HCT116 (cell line): ENCODE measurements at regions not wholly inside any gene's neighbourhood (a gene's known extent, or its start where the extent isn't known, plus 50 kb on each side); places are given as distances from the start of the nearest gene placed in this dataset.
"Not testable (repeated sequence)": the region's sequence is repeated elsewhere in the genome, so short reads cannot be mapped to it uniquely, and the experiment has no call there.

Experiments used
- ATAC-seq: fragments of 200-7000 bp; cut with Tn5 transposase; 2 replicates; pipeline ENCODE4 v1.9.1; 2020; ENCODE audit warnings: mild to moderate bottlenecking, moderate library complexity
- BruUV-seq: library from RNA; stranded (reverse); fragments of 400-500 nt; replicated peaks from 2 replicates; lab custom pipeline; 2021; lab: Mats Ljungman, UMichigan
- CTCF ChIA-PET: fragments of 300-600 bp; sonication (Branson Sonifier 250); formaldehyde crosslinking; loops from one replicate; lab custom pipeline; 2021; ENCODE audit warnings: antibody characterized with exemption; lab: Charles Lee
- POLR2A ChIA-PET: fragments of 300-600, 350-600 bp; sonication (Branson Sonifier 250); formaldehyde crosslinking; loops from one replicate; lab custom pipeline; 2021; ENCODE audit warnings: antibody characterized with exemption; lab: Charles Lee
- RAD21 ChIA-PET, 2 experiments: fragments of 300-600 bp; sonication (Branson Sonifier 250); formaldehyde crosslinking; loops; one replicate each; lab custom pipeline; 2023; ENCODE audit warnings: low total read pairs in 2 of 2; ENCODE audit not compliant: uncharacterized antibody in 2 of 2, unreplicated experiment in 2 of 2, low non-redundant PET in 1 of 2; lab: Charles Lee
- DNase-seq: peaks from one replicate; pipeline ENCODE4 v3.0.0-alpha.2; 2010; ENCODE audit warnings: low read depth, low spot score
- H2AFZ ChIP-seq: fragments of 200-600 bp; shearing (Covaris generic), sonication (generic); 2 replicates; pipeline ENCODE4 v1.6.1; 2017; ENCODE audit warnings: low read depth, mixed run types, mixed read lengths, antibody characterized with exemption, low read length; ENCODE audit not compliant: poor library complexity, severe bottlenecking
- H3K27ac ChIP-seq: 2 replicates; pipeline ENCODE4 v1.5.1; 2012; ENCODE audit warnings: low read depth, low read length
- H3K27me3 ChIP-seq: fragments of 200-600 bp; sonication (generic); 2 replicates; pipeline ENCODE4 v1.6.1; 2016; ENCODE audit warnings: mixed run types, low read length, mixed read lengths; ENCODE audit not compliant: insufficient read depth
- H3K36me3 ChIP-seq, 2 experiments: fragments of 200-500 bp in 1 of 2; fragments of 200-600 bp in 1 of 2; sonication (Bioruptor generic) in 1 of 2; sonication (generic) in 1 of 2; 2 replicates each; pipeline versions ENCODE4 v1.5.1 to v1.6.1; 2014 to 2016; ENCODE audit warnings: low read length in 2 of 2, inconsistent platforms in 1 of 2, mixed read lengths in 1 of 2, mixed run types in 1 of 2; ENCODE audit not compliant: insufficient read depth in 2 of 2, control insufficient read depth in 1 of 2
- H3K4me1 ChIP-seq, 2 experiments: fragments of 200-600 bp in 1 of 2; sonication (generic) in 1 of 2; 2 replicates each; pipeline versions ENCODE4 v1.5.1 to v1.6.1; 2012 to 2017; ENCODE audit warnings: low read length in 2 of 2, inconsistent platforms in 1 of 2, mild to moderate bottlenecking in 1 of 2, mixed read lengths in 1 of 2, mixed run types in 1 of 2, moderate library complexity in 1 of 2; ENCODE audit not compliant: insufficient read depth in 2 of 2, control insufficient read depth in 1 of 2
- H3K4me2 ChIP-seq: fragments of 200-600 bp; sonication (generic); 2 replicates; pipeline ENCODE4 v1.6.1; 2017; ENCODE audit warnings: mixed run types, low read length, mixed read lengths
- H3K4me3 ChIP-seq, 2 experiments: fragments of 200-600 bp in 1 of 2; sonication (generic) in 1 of 2; replicated peaks in 1 of 2; 2 replicates each; pipeline ENCODE4 v1.5.1; 2011 to 2016; ENCODE audit warnings: low read length in 2 of 2, control low read depth in 1 of 2, low read depth in 1 of 2, mild to moderate bottlenecking in 1 of 2, mixed read lengths in 1 of 2, mixed run types in 1 of 2
- H3K79me2 ChIP-seq: fragments of 200-600 bp; sonication (generic); 2 replicates; pipeline ENCODE4 v1.6.1; 2017; ENCODE audit warnings: mild to moderate bottlenecking, mixed run types, low read length, moderate library complexity, mixed read lengths; ENCODE audit not compliant: insufficient read depth
- H3K9ac ChIP-seq: fragments of 200-600 bp; sonication (generic); 2 replicates; pipeline ENCODE4 v1.6.1; 2016; ENCODE audit warnings: low read length, mixed read lengths
- H3K9me2 ChIP-seq: fragments of 200-600 bp; sonication (generic), shearing (Covaris generic); 2 replicates; pipeline ENCODE4 v1.6.1; 2017; ENCODE audit warnings: mixed run types, mild to moderate bottlenecking, moderate library complexity; ENCODE audit not compliant: insufficient read depth
- H3K9me3 ChIP-seq, 2 experiments: fragments of 200-500 bp in 1 of 2; fragments of 200-600 bp in 1 of 2; sonication (Bioruptor generic) in 1 of 2; sonication (generic) in 1 of 2; 2 replicates each; pipeline ENCODE4 v1.6.1; 2014 to 2017; ENCODE audit warnings: low read length in 2 of 2, mixed read lengths in 2 of 2, inconsistent platforms in 1 of 2, low read depth in 1 of 2, mild to moderate bottlenecking in 1 of 2, mixed run types in 1 of 2, moderate library complexity in 1 of 2; ENCODE audit not compliant: control insufficient read depth in 1 of 2, insufficient read depth in 1 of 2
- H4K20me1 ChIP-seq: fragments of 200-600 bp; sonication (generic), shearing (Covaris generic); 2 replicates; pipeline ENCODE4 v1.6.1; 2017; ENCODE audit warnings: mixed run types, mild to moderate bottlenecking, moderate library complexity; ENCODE audit not compliant: insufficient read depth
- CEBPB ChIP-seq: IDR thresholded peaks from 2 replicates; pipeline ENCODE4 v1.6.1; 2012; ENCODE audit warnings: low read depth
- EGR1 ChIP-seq: IDR thresholded peaks from 2 replicates; pipeline ENCODE4 v1.6.1; 2012; ENCODE audit warnings: low read depth
- EZH2phosphoT487 ChIP-seq: fragments of 200-600 bp; IDR thresholded peaks from 2 replicates; pipeline ENCODE4 v1.6.1; 2018; ENCODE audit warnings: antibody characterized with exemption, borderline replicate concordance
- FOSL1 ChIP-seq: IDR thresholded peaks from 2 replicates; pipeline ENCODE4 v1.6.1; 2012; ENCODE audit warnings: low read depth
- TCF7L2 ChIP-seq: IDR thresholded peaks from 2 replicates; pipeline ENCODE4 v1.7.0; 2011; ENCODE audit warnings: borderline replicate concordance, inconsistent platforms; ENCODE audit not compliant: insufficient read depth, insufficient read length; ENCODE audit errors: extremely low read depth
- intact Hi-C: fragments of 100-400 bp; cut with micrococcal nuclease; formaldehyde crosslinking; loops from 2 replicates; pipeline ENCODE4 v1.10.0; 2022
- TF ChIP-seq, protein P1 (sequence below), 3 experiments: fragments of 200-600 bp in 1 of 3; sonication (generic) in 1 of 3; IDR thresholded peaks in 2 of 3; conservative IDR thresholded peaks in 1 of 3; 2 replicates each; pipeline ENCODE4 v1.5.1; 2012 to 2017; ENCODE audit warnings: low read depth in 2 of 3, low read length in 2 of 3, antibody characterized with exemption in 1 of 3, borderline replicate concordance in 1 of 3, control low read depth in 1 of 3, mild to moderate bottlenecking in 1 of 3, mixed read lengths in 1 of 3, mixed run types in 1 of 3, moderate library complexity in 1 of 3; ENCODE audit not compliant: insufficient read depth in 1 of 3
- TF ChIP-seq, protein P2 (sequence below): IDR thresholded peaks from 2 replicates; pipeline ENCODE4 v1.6.1; 2012
- TF ChIP-seq, protein P3 (sequence below): IDR thresholded peaks from 2 replicates; pipeline ENCODE4 v1.6.1; 2012; ENCODE audit warnings: low read depth
- TF ChIP-seq, protein P4 (sequence below): IDR thresholded peaks from 2 replicates; pipeline ENCODE4 v1.6.1; 2011; ENCODE audit warnings: mild to moderate bottlenecking, low read length, moderate library complexity; ENCODE audit not compliant: insufficient replicate concordance; ENCODE audit errors: extremely low read depth

- Histone ChIP-seq H3K9me2 (no peaks in the 10 kb centered on the region), H3K36me3 (no peaks in the 10 kb centered on the region), H3K79me2 (no peaks in the 10 kb centered on the region), H3K27ac (no peak overlapping the region), H3K9me3 (no peaks in the 10 kb centered on the region), H3K9ac (no peak overlapping the region), H3K4me2 (no peak overlapping the region), H3K4me3 (no peak overlapping the region), H2AFZ (no peak overlapping the region), H4K20me1 (no peaks in the 10 kb centered on the region), H3K27me3 (no peaks in the 10 kb centered on the region), H3K4me1 (no peaks in the 10 kb centered on the region)
- RAD21 ChIA-PET, result no interaction called here
- intact Hi-C loops, result no loop called here
- no peak for DNase-seq
- no peak for ATAC-seq
- TF ChIP-seq, protein P1, sequence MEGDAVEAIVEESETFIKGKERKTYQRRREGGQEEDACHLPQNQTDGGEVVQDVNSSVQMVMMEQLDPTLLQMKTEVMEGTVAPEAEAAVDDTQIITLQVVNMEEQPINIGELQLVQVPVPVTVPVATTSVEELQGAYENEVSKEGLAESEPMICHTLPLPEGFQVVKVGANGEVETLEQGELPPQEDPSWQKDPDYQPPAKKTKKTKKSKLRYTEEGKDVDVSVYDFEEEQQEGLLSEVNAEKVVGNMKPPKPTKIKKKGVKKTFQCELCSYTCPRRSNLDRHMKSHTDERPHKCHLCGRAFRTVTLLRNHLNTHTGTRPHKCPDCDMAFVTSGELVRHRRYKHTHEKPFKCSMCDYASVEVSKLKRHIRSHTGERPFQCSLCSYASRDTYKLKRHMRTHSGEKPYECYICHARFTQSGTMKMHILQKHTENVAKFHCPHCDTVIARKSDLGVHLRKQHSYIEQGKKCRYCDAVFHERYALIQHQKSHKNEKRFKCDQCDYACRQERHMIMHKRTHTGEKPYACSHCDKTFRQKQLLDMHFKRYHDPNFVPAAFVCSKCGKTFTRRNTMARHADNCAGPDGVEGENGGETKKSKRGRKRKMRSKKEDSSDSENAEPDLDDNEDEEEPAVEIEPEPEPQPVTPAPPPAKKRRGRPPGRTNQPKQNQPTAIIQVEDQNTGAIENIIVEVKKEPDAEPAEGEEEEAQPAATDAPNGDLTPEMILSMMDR (IDR thresholded peaks at IDR 0.05 in 2 of 3, conservative IDR thresholded peaks at IDR 0.05 in 1 of 3; ENCODE audit: borderline replicate concordance in 1 of 3, insufficient read depth in 1 of 3, low read depth in 2 of 3, low read length in 2 of 3), result no peak
- no peak for TF ChIP-seq EGR1
- TF ChIP-seq, protein P2, sequence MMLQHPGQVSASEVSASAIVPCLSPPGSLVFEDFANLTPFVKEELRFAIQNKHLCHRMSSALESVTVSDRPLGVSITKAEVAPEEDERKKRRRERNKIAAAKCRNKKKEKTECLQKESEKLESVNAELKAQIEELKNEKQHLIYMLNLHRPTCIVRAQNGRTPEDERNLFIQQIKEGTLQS, result no peak
- TF ChIP-seq CEBPB, result no peak
- no peak for TF ChIP-seq TCF7L2
- no peak for TF ChIP-seq FOSL1
- no peak for TF ChIP-seq EZH2phosphoT487
- TF ChIP-seq, protein P3, sequence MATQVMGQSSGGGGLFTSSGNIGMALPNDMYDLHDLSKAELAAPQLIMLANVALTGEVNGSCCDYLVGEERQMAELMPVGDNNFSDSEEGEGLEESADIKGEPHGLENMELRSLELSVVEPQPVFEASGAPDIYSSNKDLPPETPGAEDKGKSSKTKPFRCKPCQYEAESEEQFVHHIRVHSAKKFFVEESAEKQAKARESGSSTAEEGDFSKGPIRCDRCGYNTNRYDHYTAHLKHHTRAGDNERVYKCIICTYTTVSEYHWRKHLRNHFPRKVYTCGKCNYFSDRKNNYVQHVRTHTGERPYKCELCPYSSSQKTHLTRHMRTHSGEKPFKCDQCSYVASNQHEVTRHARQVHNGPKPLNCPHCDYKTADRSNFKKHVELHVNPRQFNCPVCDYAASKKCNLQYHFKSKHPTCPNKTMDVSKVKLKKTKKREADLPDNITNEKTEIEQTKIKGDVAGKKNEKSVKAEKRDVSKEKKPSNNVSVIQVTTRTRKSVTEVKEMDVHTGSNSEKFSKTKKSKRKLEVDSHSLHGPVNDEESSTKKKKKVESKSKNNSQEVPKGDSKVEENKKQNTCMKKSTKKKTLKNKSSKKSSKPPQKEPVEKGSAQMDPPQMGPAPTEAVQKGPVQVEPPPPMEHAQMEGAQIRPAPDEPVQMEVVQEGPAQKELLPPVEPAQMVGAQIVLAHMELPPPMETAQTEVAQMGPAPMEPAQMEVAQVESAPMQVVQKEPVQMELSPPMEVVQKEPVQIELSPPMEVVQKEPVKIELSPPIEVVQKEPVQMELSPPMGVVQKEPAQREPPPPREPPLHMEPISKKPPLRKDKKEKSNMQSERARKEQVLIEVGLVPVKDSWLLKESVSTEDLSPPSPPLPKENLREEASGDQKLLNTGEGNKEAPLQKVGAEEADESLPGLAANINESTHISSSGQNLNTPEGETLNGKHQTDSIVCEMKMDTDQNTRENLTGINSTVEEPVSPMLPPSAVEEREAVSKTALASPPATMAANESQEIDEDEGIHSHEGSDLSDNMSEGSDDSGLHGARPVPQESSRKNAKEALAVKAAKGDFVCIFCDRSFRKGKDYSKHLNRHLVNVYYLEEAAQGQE, result no peak
- TF ChIP-seq, protein P4, sequence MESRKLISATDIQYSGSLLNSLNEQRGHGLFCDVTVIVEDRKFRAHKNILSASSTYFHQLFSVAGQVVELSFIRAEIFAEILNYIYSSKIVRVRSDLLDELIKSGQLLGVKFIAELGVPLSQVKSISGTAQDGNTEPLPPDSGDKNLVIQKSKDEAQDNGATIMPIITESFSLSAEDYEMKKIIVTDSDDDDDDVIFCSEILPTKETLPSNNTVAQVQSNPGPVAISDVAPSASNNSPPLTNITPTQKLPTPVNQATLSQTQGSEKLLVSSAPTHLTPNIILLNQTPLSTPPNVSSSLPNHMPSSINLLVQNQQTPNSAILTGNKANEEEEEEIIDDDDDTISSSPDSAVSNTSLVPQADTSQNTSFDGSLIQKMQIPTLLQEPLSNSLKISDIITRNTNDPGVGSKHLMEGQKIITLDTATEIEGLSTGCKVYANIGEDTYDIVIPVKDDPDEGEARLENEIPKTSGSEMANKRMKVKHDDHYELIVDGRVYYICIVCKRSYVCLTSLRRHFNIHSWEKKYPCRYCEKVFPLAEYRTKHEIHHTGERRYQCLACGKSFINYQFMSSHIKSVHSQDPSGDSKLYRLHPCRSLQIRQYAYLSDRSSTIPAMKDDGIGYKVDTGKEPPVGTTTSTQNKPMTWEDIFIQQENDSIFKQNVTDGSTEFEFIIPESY, result no peak
- CTCF ChIA-PET, result no interaction called here
- POLR2A ChIA-PET, result no interaction called here
- no TSS peak for BruUV-seq
These were observed 97.2 kb upstream of the KITLG start for GRCh38 chr12:88677464-88677863.

GRCh38 chr12:88667615-88668014, 87.3 kb upstream of the KITLG start:
- H3K27me3 ChIP-seq, H3K9ac ChIP-seq, POLR2A ChIA-PET, intact Hi-C loops, BruUV-seq, H2AFZ ChIP-seq, H3K4me1 ChIP-seq, H3K27ac ChIP-seq, H3K9me2 ChIP-seq, ATAC-seq, H3K4me3 ChIP-seq, H3K36me3 ChIP-seq, H3K79me2 ChIP-seq, DNase-seq, H3K9me3 ChIP-seq, H3K4me2 ChIP-seq, CTCF ChIA-PET, RAD21 ChIA-PET, H4K20me1 ChIP-seq: not testable (repeated sequence)
